MM.1S (cell line): ENCODE measurements at regions not wholly inside any gene's neighbourhood (a gene's known extent, or its start where the extent isn't known, plus 50 kb on each side); places are given as distances from the start of the nearest gene placed in this dataset.

Source experiments
- DNase-seq: peaks from one replicate; pipeline ENCODE4 v3.0.0-alpha.2; 2015
- H2AFZ ChIP-seq: fragments of 300-600 bp; sonication (generic); 2 replicates; pipeline ENCODE4 v1.6.0; 2016; ENCODE audit warnings: antibody characterized with exemption, low read length
- H3F3A ChIP-seq: fragments of 300-600 bp; sonication (generic); 2 replicates; pipeline ENCODE4 v1.6.1; 2016; ENCODE audit warnings: mild to moderate bottlenecking, antibody characterized with exemption, low read length, moderate library complexity, mixed read lengths; ENCODE audit not compliant: insufficient read depth
- H3K27ac ChIP-seq: fragments of 300-600 bp; sonication (generic); 2 replicates; pipeline ENCODE4 v1.5.1; 2016; ENCODE audit warnings: mild to moderate bottlenecking, low read length
- H3K27me3 ChIP-seq: fragments of 300-600 bp; sonication (generic); replicated peaks from 2 replicates; pipeline ENCODE4 v1.6.0; 2016; ENCODE audit warnings: low read length; ENCODE audit not compliant: insufficient read depth
- H3K36me3 ChIP-seq: fragments of 300-600 bp; sonication (generic); replicated peaks from 2 replicates; pipeline ENCODE4 v1.6.1; 2016; ENCODE audit warnings: mild to moderate bottlenecking, low read length, mixed read lengths; ENCODE audit not compliant: insufficient read depth
- H3K4me1 ChIP-seq: fragments of 300-600 bp; sonication (generic); 2 replicates; pipeline ENCODE4 v1.6.1; 2016; ENCODE audit warnings: low read length, mixed read lengths
- H3K4me2 ChIP-seq: fragments of 300-600 bp; sonication (generic); 2 replicates; pipeline ENCODE4 v1.6.0; 2016; ENCODE audit warnings: low read depth, low read length
- H3K4me3 ChIP-seq: fragments of 300-600 bp; sonication (generic); 2 replicates; pipeline ENCODE4 v1.5.1; 2016; ENCODE audit warnings: low read length, mixed read lengths
- H3K79me2 ChIP-seq: fragments of 300-600 bp; sonication (generic); 2 replicates; pipeline ENCODE4 v1.6.1; 2016; ENCODE audit warnings: mixed run types, low read length, mixed read lengths
- H3K9ac ChIP-seq: fragments of 300-600 bp; sonication (generic); 2 replicates; pipeline ENCODE4 v1.6.1; 2016; ENCODE audit warnings: low read length, mixed read lengths
- H3K9me2 ChIP-seq: fragments of 300-600 bp; sonication (generic); replicated peaks from 2 replicates; pipeline ENCODE4 v1.6.1; 2016; ENCODE audit warnings: mild to moderate bottlenecking, low read length, mixed read lengths; ENCODE audit not compliant: insufficient read depth
- H3K9me3 ChIP-seq: fragments of 300-600 bp; sonication (generic); replicated peaks from 2 replicates; pipeline ENCODE4 v1.6.1; 2016; ENCODE audit warnings: mild to moderate bottlenecking, low read length, mixed read lengths; ENCODE audit not compliant: insufficient read depth
- H4K20me1 ChIP-seq: fragments of 300-600 bp; sonication (generic); 2 replicates; pipeline ENCODE4 v1.6.1; 2016; ENCODE audit warnings: mild to moderate bottlenecking, low read length, moderate library complexity, mixed read lengths; ENCODE audit not compliant: insufficient read depth
- EZH2 ChIP-seq: fragments of 300-600 bp; sonication (generic); optimal IDR thresholded peaks from 2 replicates; pipeline ENCODE3; 2017; ENCODE audit warnings: low read depth, mild to moderate bottlenecking, antibody characterized with exemption, low read length, mixed read lengths
- EZH2phosphoT487 ChIP-seq: fragments of 300-600 bp; sonication (generic); IDR thresholded peaks from 2 replicates; pipeline ENCODE4 v1.6.1; 2018; ENCODE audit warnings: antibody characterized with exemption, low read length
- TF ChIP-seq, protein P1 (sequence below): fragments of 300-600 bp; sonication (generic); IDR thresholded peaks from 2 replicates; pipeline ENCODE4 v1.5.1; 2016; ENCODE audit warnings: antibody characterized with exemption, low read length, mixed read lengths

DNA sequence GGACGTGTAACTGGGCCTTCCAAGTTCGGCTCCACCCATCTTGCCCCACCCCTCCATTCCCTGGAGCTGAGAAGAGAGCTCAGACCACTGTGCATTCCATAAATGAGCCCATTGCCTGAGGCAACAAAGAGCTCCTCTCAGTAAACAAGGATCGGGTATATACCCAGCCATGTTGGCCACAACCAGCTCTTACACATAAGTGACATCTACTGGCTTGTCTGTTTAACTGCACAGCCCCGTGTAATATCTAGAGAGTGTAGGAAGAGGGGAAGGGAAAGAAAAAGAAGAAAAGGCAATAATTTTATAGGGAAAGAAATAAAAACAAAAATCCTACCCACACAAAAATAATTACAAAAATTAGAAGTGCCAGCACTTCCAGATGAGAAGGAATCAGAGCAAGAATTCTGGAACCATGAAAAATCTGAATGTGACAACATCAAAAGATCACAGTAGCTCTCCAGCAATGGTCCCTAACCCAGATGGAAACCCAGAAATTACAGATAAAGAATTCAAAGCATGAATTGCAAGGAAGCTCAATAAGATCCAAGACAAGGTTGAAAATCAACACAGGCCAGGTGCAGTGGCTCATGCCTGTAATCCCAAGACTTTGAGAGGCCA, 308.1 kb downstream of the RPAP3 start:
- no peaks in the 10 kb centered on the region for H3K9me2 ChIP-seq
- no peaks in the 10 kb centered on the region for H3K36me3 ChIP-seq
- H2AFZ ChIP-seq, result peak overlapping the region; percentile 86
- H3K4me1 ChIP-seq, result peaks cover 13% of the 10 kb centered on the region
- 0 out of 2 replicates have a peak overlapping the region, but pooled peaks have one; percentile 4 for H3K9ac ChIP-seq
- H3K9me3 ChIP-seq, result no peaks in the 10 kb centered on the region
- no peaks in the 10 kb centered on the region for H3K79me2 ChIP-seq
- peak overlapping the region; percentile 15; the same call in 1 of the 2 replicates for H3K4me3 ChIP-seq
- no peaks in the 10 kb centered on the region for H3K27me3 ChIP-seq
- no peaks in the 10 kb centered on the region for H4K20me1 ChIP-seq
- peak overlapping the region; percentile 8; the same call in 1 of the 2 replicates for H3K27ac ChIP-seq
- H3K4me2 ChIP-seq, result peak overlapping the region; percentile 48; the same call in 1 of the 2 replicates
- H3F3A ChIP-seq, result peaks cover 5% of the 10 kb centered on the region; the same call in 1 of the 2 replicates
- DNase-seq, result peak; percentile 73
- TF ChIP-seq, protein P1, sequence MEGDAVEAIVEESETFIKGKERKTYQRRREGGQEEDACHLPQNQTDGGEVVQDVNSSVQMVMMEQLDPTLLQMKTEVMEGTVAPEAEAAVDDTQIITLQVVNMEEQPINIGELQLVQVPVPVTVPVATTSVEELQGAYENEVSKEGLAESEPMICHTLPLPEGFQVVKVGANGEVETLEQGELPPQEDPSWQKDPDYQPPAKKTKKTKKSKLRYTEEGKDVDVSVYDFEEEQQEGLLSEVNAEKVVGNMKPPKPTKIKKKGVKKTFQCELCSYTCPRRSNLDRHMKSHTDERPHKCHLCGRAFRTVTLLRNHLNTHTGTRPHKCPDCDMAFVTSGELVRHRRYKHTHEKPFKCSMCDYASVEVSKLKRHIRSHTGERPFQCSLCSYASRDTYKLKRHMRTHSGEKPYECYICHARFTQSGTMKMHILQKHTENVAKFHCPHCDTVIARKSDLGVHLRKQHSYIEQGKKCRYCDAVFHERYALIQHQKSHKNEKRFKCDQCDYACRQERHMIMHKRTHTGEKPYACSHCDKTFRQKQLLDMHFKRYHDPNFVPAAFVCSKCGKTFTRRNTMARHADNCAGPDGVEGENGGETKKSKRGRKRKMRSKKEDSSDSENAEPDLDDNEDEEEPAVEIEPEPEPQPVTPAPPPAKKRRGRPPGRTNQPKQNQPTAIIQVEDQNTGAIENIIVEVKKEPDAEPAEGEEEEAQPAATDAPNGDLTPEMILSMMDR, result peak; percentile 81
- no peak for TF ChIP-seq EZH2

- H3K9me3 ChIP-seq, result no peaks in the 10 kb centered on the region
- H3K9ac ChIP-seq, result 0 out of 2 replicates have a peak overlapping the region, but pooled peaks have one; percentile 4
- H3K4me1 ChIP-seq, result peaks cover 13% of the 10 kb centered on the region
- H3K4me2 ChIP-seq, result peak overlapping the region; percentile 48; the same call in 1 of the 2 replicates
- TF ChIP-seq, protein P1, result no peak
- TF ChIP-seq EZH2phosphoT487, result no peak
- TF ChIP-seq EZH2, result no peak
- H3K36me3 ChIP-seq, result no peaks in the 10 kb centered on the region
- H4K20me1 ChIP-seq, result no peaks in the 10 kb centered on the region
- H2AFZ ChIP-seq, result peak overlapping the region; percentile 86
- H3K27ac ChIP-seq, result peak overlapping the region; percentile 8; the same call in 1 of the 2 replicates
- peaks cover 5% of the 10 kb centered on the region; the same call in 1 of the 2 replicates for H3F3A ChIP-seq
- peak; percentile 53 for DNase-seq
- H3K4me3 ChIP-seq, result peak overlapping the region; percentile 15; the same call in 1 of the 2 replicates
- H3K9me2 ChIP-seq, result no peaks in the 10 kb centered on the region
- H3K27me3 ChIP-seq, result no peaks in the 10 kb centered on the region
- H3K79me2 ChIP-seq, result no peaks in the 10 kb centered on the region
Measured at GRCh38 chr12:47396902-47397663, 308.7 kb downstream of the RPAP3 start.

GRCh38 chr12:47394070-47394469, 311.8 kb downstream of the RPAP3 start:
- H3K4me3 ChIP-seq, result no peak overlapping the region
- no peaks in the 10 kb centered on the region for H3K9me2 ChIP-seq
- peaks cover 13% of the 10 kb centered on the region for H3K4me1 ChIP-seq
- no peak for DNase-seq
- H3K4me2 ChIP-seq, result no peak overlapping the region
- no peaks in the 10 kb centered on the region for H3K27me3 ChIP-seq
- H3F3A ChIP-seq, result peaks cover 5% of the 10 kb centered on the region; the same call in 1 of the 2 replicates
- no peak overlapping the region for H2AFZ ChIP-seq
- H3K9me3 ChIP-seq, result no peaks in the 10 kb centered on the region
- no peaks in the 10 kb centered on the region for H3K36me3 ChIP-seq
- H4K20me1 ChIP-seq, result no peaks in the 10 kb centered on the region
- H3K9ac ChIP-seq, result no peak overlapping the region
- no peaks in the 10 kb centered on the region for H3K79me2 ChIP-seq
- TF ChIP-seq EZH2, result no peak
- TF ChIP-seq, protein P1, result no peak
- TF ChIP-seq EZH2phosphoT487, result no peak
- no peak overlapping the region for H3K27ac ChIP-seq
